Heart left ventricle (tissue), 13 donors: ENCODE measurements at regions not wholly inside any gene's neighbourhood (a gene's known extent, or its start where the extent isn't known, plus 50 kb on each side); places are given as distances from the start of the nearest gene placed in this dataset.

Experiments used
- CTCF ChIP-seq, 12 donors: fragments of 200-600 bp; sonication (generic) in 4 of 12; IDR thresholded peaks; one replicate each; pipeline versions ENCODE4 v1.5.0 to v1.8.0; 2018 to 2022; ENCODE audit warnings: antibody characterized with exemption in 12 of 12, mild to moderate bottlenecking in 5 of 12
- POLR2A ChIP-seq, 2 donors: fragments of 450-650 bp; IDR thresholded peaks; one replicate each; pipeline ENCODE4 v1.6.1; 2017; ENCODE audit warnings: antibody characterized with exemption in 2 of 2, mild to moderate bottlenecking in 2 of 2, moderate library complexity in 2 of 2
- donor health status: ischemic (EF 13 %, LVEDD 7.1; RV severe dilation, severe dysfunction).
- donor health status: DM: no; HTN: yes; CAD: no.
- donor health status: DM: no; HTN: no; CAD: no.
- donor health status: ischemic (EF 25% LVEDD 6.9; RV normal size, moderate dysfunction).
- donor health status: ischemic (EF 25% LVEDD 5.7; RV mildly dilated, moderate dysfunction).
- donor health status: ischemic (EF 35%, LVEDD 5.7; RV mildly dilated, moderate dysfunction).
- donor health status: nonischemic (EF 11% LVEDD 7.7; RV severe dilation, severe dysfunction).
- donor health status: DM: yes; HTN: yes; CAD: no.
- donor health status: PGD.
- donor health status: ischemic (EF 29% LVEDD 5.4; RV normal size, mild dysfunction).
- donor health status: nonischemic (EF 23%, LVEDD 6.1; RV moderate dilation, normal function).

- TF ChIP-seq POLR2A (IDR thresholded peaks at IDR 0.05): no peak
- TF ChIP-seq CTCF (IDR thresholded peaks at IDR 0.05): no peak
Measured at GRCh38 chr1:115217150-115218033, 120.7 kb downstream of the NGF start.
